WTC11 (cell line): ENCODE measurements at regions not wholly inside any gene's neighbourhood (a gene's known extent, or its start where the extent isn't known, plus 50 kb on each side); places are given as distances from the start of the nearest gene placed in this dataset.

Experiments used
- ATAC-seq: fragments of 200-7000 bp; cut with Tn5 transposase; 2 replicates; pipeline ENCODE4 v1.10.0; 2021; ENCODE audit warnings: mild to moderate bottlenecking, moderate library complexity
- CTCF ChIA-PET: fragments of 300-600 bp; sonication (Branson Sonifier 250); formaldehyde crosslinking; loops from one replicate; lab custom pipeline; 2021; ENCODE audit warnings: antibody characterized with exemption; lab: Charles Lee
- POLR2A ChIA-PET: fragments of 350-600 bp; sonication (Branson Sonifier 250); formaldehyde crosslinking; loops from one replicate; lab custom pipeline; 2021; ENCODE audit warnings: antibody characterized with exemption; lab: Charles Lee
- DNase-seq: peaks from one replicate; pipeline ENCODE4 v3.0.0; 2021; ENCODE audit warnings: low spot score
- H3K27ac Mint-ChIP-seq: 2 replicates; pipeline ENCODE4 v1.8.0; 2021; ENCODE audit warnings: mixed read lengths
- H3K27me3 Mint-ChIP-seq: 2 replicates; pipeline ENCODE4 v1.8.0; 2021; ENCODE audit warnings: low read depth, mild to moderate bottlenecking, moderate library complexity, mixed read lengths
- H3K36me3 Mint-ChIP-seq: 2 replicates; pipeline ENCODE4 v1.8.0; 2021; ENCODE audit warnings: mixed read lengths
- H3K4me1 Mint-ChIP-seq: 2 replicates; pipeline ENCODE4 v1.8.0; 2022; ENCODE audit warnings: mixed read lengths
- H3K4me3 Mint-ChIP-seq: 2 replicates; pipeline ENCODE4 v1.8.0; 2021; ENCODE audit warnings: mild to moderate bottlenecking, moderate library complexity, mixed read lengths
- H3K9me3 Mint-ChIP-seq: 2 replicates; pipeline ENCODE4 v1.8.0; 2021; ENCODE audit warnings: mixed read lengths
- CBFB ChIP-seq: sonication (generic); formaldehyde crosslinking; IDR thresholded peaks from 2 replicates; pipeline ENCODE4 v1.8.1; 2022; ENCODE audit warnings: mild to moderate bottlenecking, low read depth, missing genetic modification reagents
- CREM ChIP-seq: sonication (generic); formaldehyde crosslinking; IDR thresholded peaks from 2 replicates; pipeline ENCODE4 v1.8.1; 2022; ENCODE audit warnings: mild to moderate bottlenecking, missing genetic modification reagents, moderate library complexity
- CTCF ChIP-seq: fragments of 200-600 bp; IDR thresholded peaks from 2 replicates; pipeline ENCODE4 v1.8.0; 2022; ENCODE audit warnings: antibody characterized with exemption
- EMX1 ChIP-seq: fragments of 250-450 bp; sonication (Bioruptor Pico); IDR thresholded peaks from 2 replicates; pipeline ENCODE4 v1.8.0; 2021; ENCODE audit warnings: mild to moderate bottlenecking
- JUN ChIP-seq: sonication (generic); formaldehyde crosslinking; IDR thresholded peaks from 2 replicates; pipeline ENCODE4 v1.8.0; 2023; ENCODE audit warnings: mild to moderate bottlenecking, missing genetic modification reagents
- KAT7 ChIP-seq: sonication (generic); formaldehyde crosslinking; IDR thresholded peaks from 2 replicates; pipeline ENCODE4 v1.8.1; 2023; ENCODE audit warnings: missing genetic modification reagents, mild to moderate bottlenecking, borderline replicate concordance
- NR1H2 ChIP-seq: sonication (generic); formaldehyde crosslinking; IDR thresholded peaks from 2 replicates; pipeline ENCODE4 v1.9.0; 2021; ENCODE audit warnings: mild to moderate bottlenecking, moderate library complexity, missing genetic modification reagents
- SMAD4 ChIP-seq: sonication (generic); formaldehyde crosslinking; IDR thresholded peaks from 2 replicates; pipeline ENCODE4 v1.8.0; 2022; ENCODE audit warnings: mild to moderate bottlenecking, missing genetic modification reagents
- TCF7 ChIP-seq: sonication (generic); formaldehyde crosslinking; IDR thresholded peaks from 2 replicates; pipeline ENCODE4 v1.8.0; 2022; ENCODE audit warnings: mild to moderate bottlenecking, low read depth, missing genetic modification reagents, moderate library complexity
- TEAD1 ChIP-seq: sonication (generic); formaldehyde crosslinking; IDR thresholded peaks from 2 replicates; pipeline ENCODE4 v1.8.0; 2022; ENCODE audit warnings: mild to moderate bottlenecking, missing genetic modification reagents
- ZNF138 ChIP-seq: sonication (generic); formaldehyde crosslinking; conservative IDR thresholded peaks from 2 replicates; pipeline ENCODE4 v1.8.1; 2022; ENCODE audit warnings: mild to moderate bottlenecking, moderate library complexity, missing genetic modification reagents
- ZNF219 ChIP-seq: sonication (generic); formaldehyde crosslinking; IDR thresholded peaks from 2 replicates; pipeline ENCODE4 v1.8.0; 2023; ENCODE audit warnings: missing genetic modification reagents, mild to moderate bottlenecking, borderline replicate concordance
- ZNF317 ChIP-seq: sonication (generic); formaldehyde crosslinking; IDR thresholded peaks from 2 replicates; pipeline ENCODE4 v1.8.1; 2023; ENCODE audit warnings: low read depth, mild to moderate bottlenecking, moderate library complexity, missing genetic modification reagents, borderline replicate concordance
- TF ChIP-seq, protein P1 (sequence below): sonication (generic); formaldehyde crosslinking; IDR thresholded peaks from 2 replicates; pipeline ENCODE4 v1.8.0; 2023; ENCODE audit warnings: mild to moderate bottlenecking, missing genetic modification reagents
- TF ChIP-seq, protein P2 (sequence below): sonication (generic); formaldehyde crosslinking; IDR thresholded peaks from 2 replicates; pipeline ENCODE4 v1.8.1; 2023; ENCODE audit warnings: mild to moderate bottlenecking, moderate library complexity, missing genetic modification reagents
- TF ChIP-seq, protein P3 (sequence below): fragments of 250-450 bp; sonication (Bioruptor Pico); IDR thresholded peaks from 2 replicates; pipeline ENCODE4 v1.8.0; 2021; ENCODE audit warnings: mild to moderate bottlenecking
- TF ChIP-seq, protein P4 (sequence below): sonication (generic); formaldehyde crosslinking; IDR thresholded peaks from 2 replicates; pipeline ENCODE4 v1.8.0; 2023; ENCODE audit warnings: missing genetic modification reagents, mild to moderate bottlenecking, borderline replicate concordance
- TF ChIP-seq, protein P5 (sequence below): fragments of 250-450 bp; sonication (Bioruptor Pico); IDR thresholded peaks from 2 replicates; pipeline ENCODE4 v2.1.2; 2022; ENCODE audit warnings: mild to moderate bottlenecking, moderate library complexity
- TF ChIP-seq, protein P6 (sequence below): sonication (generic); formaldehyde crosslinking; IDR thresholded peaks from 2 replicates; pipeline ENCODE4 v1.8.1; 2023; ENCODE audit warnings: mild to moderate bottlenecking, missing genetic modification reagents, moderate library complexity

DNA sequence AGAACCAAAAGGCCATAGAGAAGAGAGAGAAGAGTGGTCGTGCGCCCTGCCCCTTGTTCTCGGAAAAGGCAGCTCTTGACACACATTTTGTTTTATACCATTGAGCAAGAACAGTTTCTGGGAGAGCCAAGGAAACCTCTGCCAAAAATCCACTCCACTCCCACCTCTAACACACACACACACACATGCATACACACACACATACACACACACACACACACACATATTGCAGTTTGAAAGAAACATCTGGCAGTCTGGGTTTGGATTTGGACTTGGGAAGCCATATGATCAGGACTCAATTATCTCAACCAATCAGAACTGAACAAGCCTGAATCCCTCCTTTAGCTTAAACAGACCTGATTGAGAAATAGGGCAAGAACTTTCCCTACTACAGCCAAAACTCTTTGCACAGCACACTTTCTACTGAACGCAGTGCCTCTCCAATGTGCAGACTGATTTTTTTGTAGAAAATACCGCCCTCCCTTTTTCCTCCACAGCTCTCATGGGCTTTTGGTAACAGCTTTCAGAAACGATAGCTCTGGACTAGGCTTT, 484.0 kb upstream of the ZWINT start (continued):
- TF ChIP-seq KAT7 (CRISPR knock-in tag) (no peak), SMAD4 (CRISPR knock-in tag) (no peak), TEAD1 (CRISPR knock-in tag) (no peak), CTCF (no peak)
- TF ChIP-seq, protein P1, sequence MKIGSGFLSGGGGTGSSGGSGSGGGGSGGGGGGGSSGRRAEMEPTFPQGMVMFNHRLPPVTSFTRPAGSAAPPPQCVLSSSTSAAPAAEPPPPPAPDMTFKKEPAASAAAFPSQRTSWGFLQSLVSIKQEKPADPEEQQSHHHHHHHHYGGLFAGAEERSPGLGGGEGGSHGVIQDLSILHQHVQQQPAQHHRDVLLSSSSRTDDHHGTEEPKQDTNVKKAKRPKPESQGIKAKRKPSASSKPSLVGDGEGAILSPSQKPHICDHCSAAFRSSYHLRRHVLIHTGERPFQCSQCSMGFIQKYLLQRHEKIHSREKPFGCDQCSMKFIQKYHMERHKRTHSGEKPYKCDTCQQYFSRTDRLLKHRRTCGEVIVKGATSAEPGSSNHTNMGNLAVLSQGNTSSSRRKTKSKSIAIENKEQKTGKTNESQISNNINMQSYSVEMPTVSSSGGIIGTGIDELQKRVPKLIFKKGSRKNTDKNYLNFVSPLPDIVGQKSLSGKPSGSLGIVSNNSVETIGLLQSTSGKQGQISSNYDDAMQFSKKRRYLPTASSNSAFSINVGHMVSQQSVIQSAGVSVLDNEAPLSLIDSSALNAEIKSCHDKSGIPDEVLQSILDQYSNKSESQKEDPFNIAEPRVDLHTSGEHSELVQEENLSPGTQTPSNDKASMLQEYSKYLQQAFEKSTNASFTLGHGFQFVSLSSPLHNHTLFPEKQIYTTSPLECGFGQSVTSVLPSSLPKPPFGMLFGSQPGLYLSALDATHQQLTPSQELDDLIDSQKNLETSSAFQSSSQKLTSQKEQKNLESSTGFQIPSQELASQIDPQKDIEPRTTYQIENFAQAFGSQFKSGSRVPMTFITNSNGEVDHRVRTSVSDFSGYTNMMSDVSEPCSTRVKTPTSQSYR (CRISPR knock-in tag), result no peak

DNA sequence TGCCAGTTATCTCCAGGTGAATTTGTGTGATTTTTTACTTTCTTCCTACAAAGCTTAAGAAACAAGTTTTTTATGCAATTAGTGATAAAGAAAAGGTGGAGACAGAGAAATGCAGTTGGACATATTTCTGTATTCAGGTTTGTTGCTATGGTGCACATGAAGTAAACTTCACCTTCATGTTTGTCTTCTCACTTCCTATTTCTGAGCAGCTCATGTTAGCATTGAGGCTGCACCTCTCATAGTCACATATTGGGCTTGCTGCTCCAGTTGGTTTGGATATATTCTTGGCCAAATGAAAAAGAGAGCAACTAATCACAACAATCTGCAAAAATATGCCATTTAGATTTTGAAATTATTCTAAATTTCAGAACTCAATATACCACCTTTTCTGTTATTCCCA, 475.6 kb upstream of the ZWINT start:
- POLR2A ChIA-PET, result interaction anchor here (0.6 kb wide), 1 partner anchor 968 kb away, joined by 3 read pairs; no protein-coding TSS in a partner anchor
- H3K27ac Mint-ChIP-seq, result no peak overlapping the region
- CTCF ChIA-PET, result no interaction called here
- ATAC-seq (no peak), DNase-seq (no peak)
- H3K4me3 Mint-ChIP-seq, result no peak overlapping the region
- H3K9me3 Mint-ChIP-seq, result no peaks in the 10 kb centered on the region
- no peaks in the 10 kb centered on the region for H3K4me1 Mint-ChIP-seq
- no peaks in the 10 kb centered on the region for H3K27me3 Mint-ChIP-seq
- H3K36me3 Mint-ChIP-seq, result no peaks in the 10 kb centered on the region
- TF ChIP-seq CREM (CRISPR knock-in tag) (no peak), NR1H2 (CRISPR knock-in tag) (no peak), JUN (CRISPR knock-in tag) (no peak), ZNF219 (CRISPR knock-in tag) (no peak), CTCF (no peak), TCF7 (CRISPR knock-in tag) (no peak), ZNF138 (no peak), CBFB (CRISPR knock-in tag) (no peak), EMX1 (no peak), ZNF317 (CRISPR knock-in tag) (no peak)
- TF ChIP-seq, protein P2, sequence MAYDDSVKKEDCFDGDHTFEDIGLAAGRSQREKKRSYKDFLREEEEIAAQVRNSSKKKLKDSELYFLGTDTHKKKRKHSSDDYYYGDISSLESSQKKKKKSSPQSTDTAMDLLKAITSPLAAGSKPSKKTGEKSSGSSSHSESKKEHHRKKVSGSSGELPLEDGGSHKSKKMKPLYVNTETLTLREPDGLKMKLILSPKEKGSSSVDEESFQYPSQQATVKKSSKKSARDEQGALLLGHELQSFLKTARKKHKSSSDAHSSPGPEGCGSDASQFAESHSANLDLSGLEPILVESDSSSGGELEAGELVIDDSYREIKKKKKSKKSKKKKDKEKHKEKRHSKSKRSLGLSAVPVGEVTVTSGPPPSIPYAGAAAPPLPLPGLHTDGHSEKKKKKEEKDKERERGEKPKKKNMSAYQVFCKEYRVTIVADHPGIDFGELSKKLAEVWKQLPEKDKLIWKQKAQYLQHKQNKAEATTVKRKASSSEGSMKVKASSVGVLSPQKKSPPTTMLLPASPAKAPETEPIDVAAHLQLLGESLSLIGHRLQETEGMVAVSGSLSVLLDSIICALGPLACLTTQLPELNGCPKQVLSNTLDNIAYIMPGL (CRISPR knock-in tag), result no peak
- TF ChIP-seq, protein P3, sequence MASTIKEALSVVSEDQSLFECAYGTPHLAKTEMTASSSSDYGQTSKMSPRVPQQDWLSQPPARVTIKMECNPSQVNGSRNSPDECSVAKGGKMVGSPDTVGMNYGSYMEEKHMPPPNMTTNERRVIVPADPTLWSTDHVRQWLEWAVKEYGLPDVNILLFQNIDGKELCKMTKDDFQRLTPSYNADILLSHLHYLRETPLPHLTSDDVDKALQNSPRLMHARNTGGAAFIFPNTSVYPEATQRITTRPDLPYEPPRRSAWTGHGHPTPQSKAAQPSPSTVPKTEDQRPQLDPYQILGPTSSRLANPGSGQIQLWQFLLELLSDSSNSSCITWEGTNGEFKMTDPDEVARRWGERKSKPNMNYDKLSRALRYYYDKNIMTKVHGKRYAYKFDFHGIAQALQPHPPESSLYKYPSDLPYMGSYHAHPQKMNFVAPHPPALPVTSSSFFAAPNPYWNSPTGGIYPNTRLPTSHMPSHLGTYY (CRISPR knock-in tag), result no peak
- TF ChIP-seq, protein P4, sequence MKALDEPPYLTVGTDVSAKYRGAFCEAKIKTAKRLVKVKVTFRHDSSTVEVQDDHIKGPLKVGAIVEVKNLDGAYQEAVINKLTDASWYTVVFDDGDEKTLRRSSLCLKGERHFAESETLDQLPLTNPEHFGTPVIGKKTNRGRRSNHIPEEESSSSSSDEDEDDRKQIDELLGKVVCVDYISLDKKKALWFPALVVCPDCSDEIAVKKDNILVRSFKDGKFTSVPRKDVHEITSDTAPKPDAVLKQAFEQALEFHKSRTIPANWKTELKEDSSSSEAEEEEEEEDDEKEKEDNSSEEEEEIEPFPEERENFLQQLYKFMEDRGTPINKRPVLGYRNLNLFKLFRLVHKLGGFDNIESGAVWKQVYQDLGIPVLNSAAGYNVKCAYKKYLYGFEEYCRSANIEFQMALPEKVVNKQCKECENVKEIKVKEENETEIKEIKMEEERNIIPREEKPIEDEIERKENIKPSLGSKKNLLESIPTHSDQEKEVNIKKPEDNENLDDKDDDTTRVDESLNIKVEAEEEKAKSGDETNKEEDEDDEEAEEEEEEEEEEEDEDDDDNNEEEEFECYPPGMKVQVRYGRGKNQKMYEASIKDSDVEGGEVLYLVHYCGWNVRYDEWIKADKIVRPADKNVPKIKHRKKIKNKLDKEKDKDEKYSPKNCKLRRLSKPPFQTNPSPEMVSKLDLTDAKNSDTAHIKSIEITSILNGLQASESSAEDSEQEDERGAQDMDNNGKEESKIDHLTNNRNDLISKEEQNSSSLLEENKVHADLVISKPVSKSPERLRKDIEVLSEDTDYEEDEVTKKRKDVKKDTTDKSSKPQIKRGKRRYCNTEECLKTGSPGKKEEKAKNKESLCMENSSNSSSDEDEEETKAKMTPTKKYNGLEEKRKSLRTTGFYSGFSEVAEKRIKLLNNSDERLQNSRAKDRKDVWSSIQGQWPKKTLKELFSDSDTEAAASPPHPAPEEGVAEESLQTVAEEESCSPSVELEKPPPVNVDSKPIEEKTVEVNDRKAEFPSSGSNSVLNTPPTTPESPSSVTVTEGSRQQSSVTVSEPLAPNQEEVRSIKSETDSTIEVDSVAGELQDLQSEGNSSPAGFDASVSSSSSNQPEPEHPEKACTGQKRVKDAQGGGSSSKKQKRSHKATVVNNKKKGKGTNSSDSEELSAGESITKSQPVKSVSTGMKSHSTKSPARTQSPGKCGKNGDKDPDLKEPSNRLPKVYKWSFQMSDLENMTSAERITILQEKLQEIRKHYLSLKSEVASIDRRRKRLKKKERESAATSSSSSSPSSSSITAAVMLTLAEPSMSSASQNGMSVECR, result no peak
- TF ChIP-seq, protein P5, sequence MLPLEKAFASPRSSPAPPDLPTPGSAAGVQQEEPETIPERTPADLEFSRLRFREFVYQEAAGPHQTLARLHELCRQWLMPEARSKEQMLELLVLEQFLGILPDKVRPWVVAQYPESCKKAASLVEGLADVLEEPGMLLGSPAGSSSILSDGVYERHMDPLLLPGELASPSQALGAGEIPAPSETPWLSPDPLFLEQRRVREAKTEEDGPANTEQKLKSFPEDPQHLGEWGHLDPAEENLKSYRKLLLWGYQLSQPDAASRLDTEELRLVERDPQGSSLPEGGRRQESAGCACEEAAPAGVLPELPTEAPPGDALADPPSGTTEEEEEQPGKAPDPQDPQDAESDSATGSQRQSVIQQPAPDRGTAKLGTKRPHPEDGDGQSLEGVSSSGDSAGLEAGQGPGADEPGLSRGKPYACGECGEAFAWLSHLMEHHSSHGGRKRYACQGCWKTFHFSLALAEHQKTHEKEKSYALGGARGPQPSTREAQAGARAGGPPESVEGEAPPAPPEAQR, result no peak
- TF ChIP-seq, protein P6, sequence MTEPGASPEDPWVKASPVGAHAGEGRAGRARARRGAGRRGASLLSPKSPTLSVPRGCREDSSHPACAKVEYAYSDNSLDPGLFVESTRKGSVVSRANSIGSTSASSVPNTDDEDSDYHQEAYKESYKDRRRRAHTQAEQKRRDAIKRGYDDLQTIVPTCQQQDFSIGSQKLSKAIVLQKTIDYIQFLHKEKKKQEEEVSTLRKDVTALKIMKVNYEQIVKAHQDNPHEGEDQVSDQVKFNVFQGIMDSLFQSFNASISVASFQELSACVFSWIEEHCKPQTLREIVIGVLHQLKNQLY (CRISPR knock-in tag), result no peak
